OCI-LY1 (cell line): ENCODE measurements at regions not wholly inside any gene's neighbourhood (a gene's known extent, or its start where the extent isn't known, plus 50 kb on each side); places are given as distances from the start of the nearest gene placed in this dataset.
"Not testable (repeated sequence)": the region's sequence is repeated elsewhere in the genome, so short reads cannot be mapped to it uniquely, and the experiment has no call there.

Experiments used
- EZH2 ChIP-seq: fragments of 200-600 bp; sonication (generic), shearing (Covaris generic); IDR thresholded peaks from 2 replicates; pipeline ENCODE4 v1.8.0; 2017; ENCODE audit warnings: borderline replicate concordance, mixed run types, mild to moderate bottlenecking, antibody characterized with exemption, low read length, moderate library complexity, mixed read lengths
- TF ChIP-seq, protein P1 (sequence below): fragments of 200-600 bp; sonication (generic), shearing (Covaris generic); IDR thresholded peaks from 2 replicates; pipeline ENCODE4 v1.5.1; 2017; ENCODE audit warnings: mild to moderate bottlenecking, antibody characterized with exemption, low read length, moderate library complexity, mixed read lengths

DNA sequence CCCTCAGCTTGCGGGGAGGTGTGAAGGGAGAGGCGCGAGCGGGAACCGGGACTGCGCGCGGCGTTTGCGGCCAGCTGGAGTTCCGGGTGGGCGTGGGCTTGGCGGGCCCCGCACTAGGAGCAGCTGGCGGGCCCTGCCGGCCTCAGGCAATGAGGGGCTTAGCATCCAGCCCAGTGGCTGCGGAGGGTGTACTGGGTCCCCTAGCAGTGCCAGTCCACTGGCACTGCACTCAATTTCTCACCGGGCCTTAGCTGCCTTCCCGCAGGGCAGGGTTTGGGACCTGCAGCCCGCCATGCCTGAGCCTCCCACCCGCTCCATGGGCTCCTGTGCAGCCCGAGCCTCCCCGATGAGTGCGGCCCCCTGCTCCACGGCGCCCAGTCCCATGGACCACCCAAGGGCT, 163.5 kb upstream of the PTCH1 start:
- TF ChIP-seq, protein P1, sequence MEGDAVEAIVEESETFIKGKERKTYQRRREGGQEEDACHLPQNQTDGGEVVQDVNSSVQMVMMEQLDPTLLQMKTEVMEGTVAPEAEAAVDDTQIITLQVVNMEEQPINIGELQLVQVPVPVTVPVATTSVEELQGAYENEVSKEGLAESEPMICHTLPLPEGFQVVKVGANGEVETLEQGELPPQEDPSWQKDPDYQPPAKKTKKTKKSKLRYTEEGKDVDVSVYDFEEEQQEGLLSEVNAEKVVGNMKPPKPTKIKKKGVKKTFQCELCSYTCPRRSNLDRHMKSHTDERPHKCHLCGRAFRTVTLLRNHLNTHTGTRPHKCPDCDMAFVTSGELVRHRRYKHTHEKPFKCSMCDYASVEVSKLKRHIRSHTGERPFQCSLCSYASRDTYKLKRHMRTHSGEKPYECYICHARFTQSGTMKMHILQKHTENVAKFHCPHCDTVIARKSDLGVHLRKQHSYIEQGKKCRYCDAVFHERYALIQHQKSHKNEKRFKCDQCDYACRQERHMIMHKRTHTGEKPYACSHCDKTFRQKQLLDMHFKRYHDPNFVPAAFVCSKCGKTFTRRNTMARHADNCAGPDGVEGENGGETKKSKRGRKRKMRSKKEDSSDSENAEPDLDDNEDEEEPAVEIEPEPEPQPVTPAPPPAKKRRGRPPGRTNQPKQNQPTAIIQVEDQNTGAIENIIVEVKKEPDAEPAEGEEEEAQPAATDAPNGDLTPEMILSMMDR: not testable (repeated sequence)
- not testable (repeated sequence) for TF ChIP-seq EZH2
